SK-N-MC (cell line): ENCODE measurements at regions not wholly inside any gene's neighbourhood (a gene's known extent, or its start where the extent isn't known, plus 50 kb on each side); places are given as distances from the start of the nearest gene placed in this dataset.

Source experiments
- EZH2 ChIP-seq: fragments of 200-600 bp; sonication (generic); IDR thresholded peaks from one replicate; pipeline ENCODE4 v1.6.1; 2017; ENCODE audit warnings: antibody characterized with exemption
- POLR2AphosphoS5 ChIP-seq: IDR thresholded peaks from 2 replicates; pipeline ENCODE4 v1.6.1; 2012; ENCODE audit warnings: mild to moderate bottlenecking, low read depth, low read length, borderline replicate concordance

DNA sequence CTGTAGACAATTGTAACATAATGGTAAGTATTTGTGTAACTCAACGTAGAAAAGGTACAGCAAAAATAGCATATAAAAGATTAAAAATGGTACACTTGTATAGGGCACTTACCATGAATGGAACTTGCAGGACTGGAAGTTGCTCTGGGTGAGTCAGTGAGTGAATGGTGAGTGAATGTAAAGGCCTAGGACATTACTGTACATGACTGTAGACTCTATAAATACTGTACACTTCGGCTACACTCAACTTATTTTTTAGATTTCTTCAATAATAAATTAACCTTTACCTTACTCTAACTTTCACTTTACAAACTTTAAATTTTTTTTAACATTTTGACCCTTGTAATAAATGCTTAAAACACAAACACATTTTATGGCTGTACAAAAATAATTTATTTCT lies 72.1 kb upstream of the FAM216B start:
- no peak for TF ChIP-seq POLR2AphosphoS5
- TF ChIP-seq EZH2 = no peak
